Liver (tissue), 8 donors: ENCODE measurements at regions not wholly inside any gene's neighbourhood (a gene's known extent, or its start where the extent isn't known, plus 50 kb on each side); places are given as distances from the start of the nearest gene placed in this dataset.

Experiments
- DNase-seq: peaks from one replicate; pipeline ENCODE4 v3.0.0-alpha.2; 2017; ENCODE audit warnings: low spot score
- H3K27ac ChIP-seq, 2 donors: one replicate each; pipeline ENCODE4 v1.7.0; 2013; ENCODE audit warnings: inconsistent platforms in 2 of 2, low read length in 2 of 2, control low read depth in 1 of 2, low read depth in 1 of 2, mild to moderate bottlenecking in 1 of 2
- H3K27me3 ChIP-seq, 4 donors: one replicate each; pipeline versions ENCODE4 v1.6.1 to v1.7.0; 2013; ENCODE audit warnings: low read length in 3 of 4, inconsistent platforms in 1 of 4, mild to moderate bottlenecking in 1 of 4, moderate library complexity in 1 of 4; ENCODE audit not compliant: control insufficient read depth in 4 of 4, insufficient read depth in 4 of 4
- H3K36me3 ChIP-seq, 4 donors: one replicate each; pipeline versions ENCODE4 v1.6.1 to v1.7.0; 2013; ENCODE audit warnings: low read length in 3 of 4, mild to moderate bottlenecking in 3 of 4, low read depth in 1 of 4, moderate library complexity in 1 of 4; ENCODE audit not compliant: control insufficient read depth in 4 of 4, insufficient read depth in 3 of 4
- H3K4me1 ChIP-seq, 4 donors: one replicate each; pipeline versions ENCODE4 v1.6.1 to v1.7.0; 2013; ENCODE audit warnings: low read length in 3 of 4, mild to moderate bottlenecking in 3 of 4, moderate library complexity in 1 of 4; ENCODE audit not compliant: control insufficient read depth in 4 of 4, insufficient read depth in 4 of 4
- H3K4me3 ChIP-seq, 3 donors: one replicate each; pipeline versions ENCODE4 v1.6.1 to v1.7.0; 2013; ENCODE audit warnings: low read length in 3 of 3, control low read depth in 1 of 3, low read depth in 1 of 3, mild to moderate bottlenecking in 1 of 3
- H3K9ac ChIP-seq, 2 donors: one replicate each; pipeline ENCODE4 v1.7.0; 2013; ENCODE audit warnings: low read length in 2 of 2, mild to moderate bottlenecking in 2 of 2, moderate library complexity in 2 of 2, control low read depth in 1 of 2, low read depth in 1 of 2
- H3K9me3 ChIP-seq, 4 donors: one replicate each; pipeline versions ENCODE4 v1.6.1 to v1.7.0; 2013; ENCODE audit warnings: low read length in 3 of 4; ENCODE audit not compliant: control insufficient read depth in 4 of 4
- ATF3 ChIP-seq: IDR thresholded peaks from 2 replicates; pipeline ENCODE4 v1.6.1; 2016; ENCODE audit warnings: antibody characterized with exemption
- CTCF ChIP-seq: fragments of 150-350 bp; IDR thresholded peaks from 2 replicates; pipeline ENCODE4 v1.5.1; 2017; ENCODE audit warnings: improper control_type of control experiment, low read depth, low read length; ENCODE audit not compliant: missing input control
- EGR1 ChIP-seq, 2 donors: IDR thresholded peaks; 2 replicates each; pipeline ENCODE4 v1.6.1; 2016 to 2018; ENCODE audit warnings: antibody characterized with exemption in 2 of 2, low read depth in 2 of 2
- FOXA1 ChIP-seq: IDR thresholded peaks from 2 replicates; pipeline ENCODE4 v1.6.1; 2016; ENCODE audit warnings: antibody characterized with exemption
- FOXA2 ChIP-seq: IDR thresholded peaks from 2 replicates; pipeline ENCODE4 v1.6.1; 2016; ENCODE audit warnings: antibody characterized with exemption
- GABPA ChIP-seq, 2 donors: IDR thresholded peaks in 1 of 2; conservative IDR thresholded peaks in 1 of 2; 2 replicates each; pipeline ENCODE4 v1.6.1; 2016; ENCODE audit warnings: antibody characterized with exemption in 2 of 2, mild to moderate bottlenecking in 1 of 2, moderate library complexity in 1 of 2
- HNF4G ChIP-seq: IDR thresholded peaks from 2 replicates; pipeline ENCODE4 v1.6.1; 2016; ENCODE audit warnings: antibody characterized with exemption
- MAX ChIP-seq: IDR thresholded peaks from 2 replicates; pipeline ENCODE4 v1.6.1; 2016; ENCODE audit warnings: antibody characterized with exemption
- RAD21 ChIP-seq, 2 donors: IDR thresholded peaks; 2 replicates each; pipeline ENCODE4 v1.6.1; 2016; ENCODE audit warnings: antibody characterized with exemption in 2 of 2, mild to moderate bottlenecking in 2 of 2
- REST ChIP-seq: IDR thresholded peaks from 2 replicates; pipeline ENCODE4 v1.6.1; 2016; ENCODE audit warnings: antibody characterized with exemption, mild to moderate bottlenecking
- RXRA ChIP-seq, 2 donors: IDR thresholded peaks; 2 replicates each; pipeline ENCODE4 v1.6.1; 2017 to 2018; ENCODE audit warnings: antibody characterized with exemption in 2 of 2, mild to moderate bottlenecking in 1 of 2
- TAF1 ChIP-seq: conservative IDR thresholded peaks from 2 replicates; pipeline ENCODE4 v1.6.1; 2016; ENCODE audit warnings: antibody characterized with exemption, mild to moderate bottlenecking
- YY1 ChIP-seq: IDR thresholded peaks from 2 replicates; pipeline ENCODE4 v1.6.1; 2016; ENCODE audit warnings: antibody characterized with exemption, mild to moderate bottlenecking
- ZBTB33 ChIP-seq: IDR thresholded peaks from 2 replicates; pipeline ENCODE4 v1.6.1; 2016; ENCODE audit warnings: antibody characterized with exemption
- WGBS: extraction: QIAGEN DNeasy Blood & Tissue Kit; methylation state at CpG from one replicate; pipeline ENCODE4 v1.1.7; 2013; 5-methylcytosine and 5-hydroxymethylcytosine counted together
- donor health status: healthy.
- donor health status: healthy.
- donor health status: healthy.
- donor health status: healthy.
- donor health status: healthy.

GRCh38 chr3:18097989-18098388 lies 327.1 kb downstream of the SATB1 start:
- WGBS, result 76% methylated on average over 3 of the region's 3 CpGs

GRCh38 chr3:18097473-18097872 lies 327.7 kb downstream of the SATB1 start:
- DNase-seq, result no peak
- Histone ChIP-seq H3K4me1 (no peaks in the 10 kb centered on the region), H3K27ac (no peak overlapping the region), H3K36me3 (no peaks in the 10 kb centered on the region), H3K27me3 (peaks cover 0 to 3% (median 0%) of the 10 kb centered on the region in 4 donors), H3K9me3 (peaks cover 1 to 6% (median 4%) of the 10 kb centered on the region in 4 donors), H3K4me3 (no peak overlapping the region), H3K9ac (no peak overlapping the region)
- WGBS, result 70% methylated on average over 3 of the region's 3 CpGs
- TF ChIP-seq MAX, result no peak
- TF ChIP-seq EGR1 (IDR thresholded peaks at IDR 0.05; ENCODE audit: low read depth in 2 of 2), result no peak
- TF ChIP-seq TAF1, result no peak
- TF ChIP-seq RXRA (IDR thresholded peaks at IDR 0.05), result no peak
- TF ChIP-seq YY1, result no peak
- no peak for TF ChIP-seq HNF4G
- no peak for TF ChIP-seq GABPA (IDR thresholded peaks at IDR 0.05 in 1 of 2, conservative IDR thresholded peaks at IDR 0.05 in 1 of 2)
- no peak for TF ChIP-seq CTCF
- no peak for TF ChIP-seq ATF3
- no peak for TF ChIP-seq ZBTB33

More at GRCh38 chr3:18097989-18098388, 327.1 kb downstream of the SATB1 start:
- H3K4me3 ChIP-seq, result no peak overlapping the region
- DNase-seq, result no peak
- TF ChIP-seq ZBTB33 (no peak), REST (no peak), FOXA2 (no peak), HNF4G (no peak), EGR1 (IDR thresholded peaks at IDR 0.05; ENCODE audit: low read depth in 2 of 2) (no peak), FOXA1 (no peak), RAD21 (IDR thresholded peaks at IDR 0.05) (no peak), YY1 (no peak)
- H3K27me3 ChIP-seq, result peaks cover 0 to 3% (median 0%) of the 10 kb centered on the region in 4 donors
- peaks cover 1 to 6% (median 4%) of the 10 kb centered on the region in 4 donors for H3K9me3 ChIP-seq
- H3K27ac ChIP-seq, result no peak overlapping the region
- no peaks in the 10 kb centered on the region for H3K4me1 ChIP-seq
- H3K36me3 ChIP-seq, result no peaks in the 10 kb centered on the region
- no peak overlapping the region for H3K9ac ChIP-seq
